ENCODE measurements at regions not wholly inside any gene's neighbourhood (a gene's known extent, or its start where the extent isn't known, plus 50 kb on each side); places are given as distances from the start of the nearest gene placed in this dataset.
"Not testable (repeated sequence)": the region's sequence is repeated elsewhere in the genome, so short reads cannot be mapped to it uniquely, and the experiment has no call there.

DNA sequence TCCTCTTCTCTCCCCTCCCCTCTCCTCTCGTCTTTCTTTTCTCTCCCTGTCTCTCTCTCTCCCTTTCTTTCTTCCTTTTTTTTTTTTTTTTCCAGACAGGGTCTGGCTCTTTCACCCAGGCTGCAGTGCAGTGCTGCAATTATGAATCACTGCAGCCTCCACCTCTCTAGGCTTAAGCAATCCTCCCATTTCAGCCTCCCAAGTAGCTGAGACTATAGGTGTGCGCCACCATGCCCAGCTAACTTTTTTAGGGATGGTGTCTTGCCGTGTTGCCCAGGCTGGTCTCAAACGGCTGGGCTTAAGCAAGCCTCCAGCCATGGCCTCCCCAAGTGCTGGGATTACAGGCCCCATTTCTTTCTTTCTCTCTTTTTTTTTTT is 59.9 kb upstream of the NCOA3 start:
- DNase-seq (ENCODE audit: low spot score): no peak

DNA sequence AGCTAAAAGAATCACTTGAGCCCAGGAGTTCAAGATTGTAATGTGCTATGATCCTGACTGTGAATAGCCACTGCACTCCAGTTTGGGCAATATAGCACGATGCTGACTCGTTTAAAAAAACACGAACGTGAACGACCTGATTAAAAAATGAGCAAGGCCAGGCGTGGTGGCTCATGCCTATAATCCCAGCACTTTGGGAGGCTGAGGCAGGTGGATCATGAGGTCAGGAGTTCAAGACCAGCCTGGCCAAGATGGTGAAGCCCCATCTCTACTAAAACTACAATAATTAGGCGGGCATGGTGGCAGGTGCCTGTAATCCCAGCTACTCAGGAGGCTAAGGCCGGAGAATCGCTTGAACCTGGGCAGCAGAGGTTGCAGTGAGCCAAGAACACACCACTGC is 58.6 kb upstream of the NCOA3 start:
- not testable (repeated sequence) for DNase-seq (ENCODE audit: low spot score)

DNA sequence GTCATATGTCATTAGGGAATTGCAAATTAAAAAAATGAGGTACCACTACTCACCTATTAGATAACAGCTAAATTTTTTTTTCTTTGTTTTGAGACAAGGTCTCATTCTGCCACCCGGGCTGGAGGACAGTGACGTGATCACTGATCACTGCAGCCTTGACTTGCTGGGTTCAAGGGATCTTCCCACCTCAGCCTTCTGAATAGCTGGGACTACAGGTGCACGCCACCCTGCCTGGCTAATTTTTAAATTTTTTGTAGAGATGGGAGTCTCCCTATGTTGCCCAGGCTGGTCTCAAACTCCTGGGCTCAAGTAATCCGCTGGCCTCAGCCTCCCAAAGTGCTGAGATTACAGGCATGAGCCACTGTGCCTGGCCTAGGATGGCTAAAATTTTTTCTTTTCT is 57.1 kb upstream of the NCOA3 start:
- DNase-seq (ENCODE audit: low spot score): no peak

DNA sequence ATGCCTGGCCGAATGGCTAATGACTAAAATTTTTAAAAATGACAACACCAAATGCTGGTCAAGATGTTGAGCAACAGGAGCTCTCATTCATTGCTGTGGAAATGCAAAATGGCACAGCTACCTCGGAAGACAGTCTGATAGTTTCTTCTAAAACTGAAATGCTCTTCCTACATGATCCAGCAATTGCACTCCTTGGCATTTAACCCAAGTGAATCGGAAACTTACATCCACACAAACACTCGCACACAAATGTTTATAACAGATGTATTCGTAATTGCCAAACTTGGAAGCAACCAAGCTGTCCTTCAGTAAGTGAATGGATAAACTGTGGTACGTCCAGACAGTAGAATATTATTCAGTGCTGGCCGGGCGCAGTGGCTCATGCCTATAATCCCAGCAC is 56.4 kb upstream of the NCOA3 start:
- DNase-seq (ENCODE audit: low spot score): no peak

DNA sequence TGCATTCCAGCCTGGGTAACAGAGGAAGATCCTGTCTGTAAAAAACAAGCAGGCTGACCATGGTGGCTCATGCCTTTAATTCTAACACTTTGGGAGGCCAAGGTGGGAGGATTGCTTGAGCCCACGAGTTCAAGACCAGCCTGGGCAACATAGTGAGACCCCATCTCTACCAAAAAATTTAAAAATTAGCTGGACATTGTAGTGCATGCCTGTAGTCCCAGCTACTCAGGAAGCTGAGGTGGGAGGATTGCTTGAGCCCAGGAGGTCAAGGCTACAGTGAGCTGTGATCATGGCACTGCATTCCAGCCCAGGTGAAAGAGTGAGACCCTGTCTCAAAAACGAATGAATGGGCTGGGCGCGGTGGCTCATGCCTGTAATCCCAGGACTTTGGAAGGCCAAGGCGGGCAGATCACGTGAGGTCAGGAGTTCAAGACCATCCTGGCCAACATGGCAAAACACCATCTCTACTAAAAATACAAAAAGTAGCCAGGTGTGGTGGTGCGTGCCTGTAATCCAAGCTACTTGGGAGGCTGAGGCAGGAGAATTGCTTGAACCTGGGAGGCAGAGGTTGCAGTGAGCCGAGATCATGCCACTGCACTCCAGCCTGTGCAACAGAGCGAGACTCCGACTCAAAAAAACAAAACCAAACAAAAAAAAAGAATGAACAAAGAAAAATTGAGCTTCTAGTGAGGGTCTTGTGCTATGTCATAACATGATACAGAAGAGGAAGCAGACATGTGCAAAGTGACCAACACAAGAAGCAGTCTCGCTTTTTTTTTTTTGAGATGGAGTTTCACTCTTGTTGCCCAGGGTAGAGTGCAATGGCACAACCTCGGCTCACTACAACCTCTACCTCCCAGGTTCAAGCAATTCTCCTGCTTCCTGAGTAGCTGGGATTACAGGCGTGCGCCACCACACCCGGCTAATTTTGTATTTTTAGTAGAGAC is 54.1 kb upstream of the NCOA3 start:
- DNase-seq (ENCODE audit: low spot score): not testable (repeated sequence)

DNA sequence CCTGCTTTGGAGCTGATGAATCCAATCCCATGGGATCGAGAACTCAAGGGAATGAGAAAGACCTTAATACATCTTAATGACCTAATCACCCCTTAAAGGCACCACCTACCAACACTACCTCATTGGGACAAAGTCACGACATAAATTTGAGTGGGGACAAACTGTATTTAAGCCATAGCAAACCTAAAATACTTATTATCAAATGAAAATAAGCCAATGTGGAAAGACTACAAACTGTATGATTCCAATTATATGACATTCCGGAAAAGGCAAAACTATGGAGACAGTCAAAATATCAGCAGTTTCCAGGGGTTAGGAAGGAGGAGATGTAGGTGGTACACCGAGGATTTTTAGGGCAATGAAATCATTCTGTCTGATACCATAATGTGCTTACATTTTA is 53.3 kb upstream of the NCOA3 start:
- DNase-seq (ENCODE audit: low spot score): no peak

DNA sequence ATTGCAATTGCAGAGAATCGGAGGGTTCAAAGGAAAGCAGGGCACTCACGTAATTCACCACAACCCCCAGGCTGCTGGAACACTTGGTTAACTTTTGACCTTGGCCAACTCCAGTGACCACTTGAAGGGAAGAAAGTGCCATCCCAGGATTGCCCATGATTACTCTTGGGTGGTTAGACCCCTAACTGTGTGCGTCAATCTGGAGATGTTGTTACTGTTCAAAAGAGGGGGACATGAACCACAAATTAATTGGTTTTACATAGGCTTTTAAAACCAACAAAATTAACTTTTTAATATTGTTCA is 50.1 kb upstream of the NCOA3 start:
- DNase-seq (ENCODE audit: low spot score): no peak

Measured in RKO (cell line).